ENCODE measurements at regions not wholly inside any gene's neighbourhood (a gene's known extent, or its start where the extent isn't known, plus 50 kb on each side); places are given as distances from the start of the nearest gene placed in this dataset.

- Histone ChIP-seq H3K79me2 (ENCODE audit: insufficient read depth, low read depth, low read length) (no peaks in the 10 kb centered on the region), H4K20me1 (ENCODE audit: insufficient read depth, low read length) (no peaks in the 10 kb centered on the region), H3K4me3 (ENCODE audit: low read depth, low read length, poor library complexity, severe bottlenecking) (no peak overlapping the region), H3K4me2 (ENCODE audit: low read length) (no peak overlapping the region), H3K9me3 (ENCODE audit: low read length) (no peaks in the 10 kb centered on the region), H3K4me1 (ENCODE audit: insufficient read depth, low read length, poor library complexity, severe bottlenecking) (no peaks in the 10 kb centered on the region), H2AFZ (ENCODE audit: low read length) (no peak overlapping the region), H3K36me3 (ENCODE audit: insufficient read depth, low read length) (no peaks in the 10 kb centered on the region), H3K9me2 (ENCODE audit: insufficient read depth, low read length) (no peaks in the 10 kb centered on the region), H3K27ac (ENCODE audit: low read depth, low read length, poor library complexity, severe bottlenecking) (no peak overlapping the region)
- TF ChIP-seq CTCF (conservative IDR thresholded peaks at IDR 0.05; ENCODE audit: low read length): no peak
- no peak for TF ChIP-seq EZH2phosphoT487 (IDR thresholded peaks at IDR 0.05; ENCODE audit: borderline replicate concordance, low read depth, low read length)
- ChIA-PET POLR2A (no interaction called here), CTCF (ENCODE audit: unreplicated experiment) (no interaction called here)
- intact Hi-C loops (cut with micrococcal nuclease; ENCODE audit: unreplicated experiment): no loop called here
- BruUV-seq (replicated peaks): no TSS peak
- no peak for DNase-seq (ENCODE audit: low spot score)
Measured at GRCh38 chrX:87878926-87879325, 361.3 kb downstream of the KLHL4 start.

- no peaks in the 10 kb centered on the region for H3K9me2 ChIP-seq (ENCODE audit: insufficient read depth, low read length)
- H2AFZ ChIP-seq (ENCODE audit: low read length): no peak overlapping the region
- H3K36me3 ChIP-seq (ENCODE audit: insufficient read depth, low read length): no peaks in the 10 kb centered on the region
- H3K79me2 ChIP-seq (ENCODE audit: insufficient read depth, low read depth, low read length): no peaks in the 10 kb centered on the region
- H3K4me3 ChIP-seq (ENCODE audit: low read depth, low read length, poor library complexity, severe bottlenecking): no peak overlapping the region
- no peaks in the 10 kb centered on the region for H3K4me1 ChIP-seq (ENCODE audit: insufficient read depth, low read length, poor library complexity, severe bottlenecking)
- POLR2A ChIA-PET: no interaction called here
- TF ChIP-seq EZH2phosphoT487 (IDR thresholded peaks at IDR 0.05; ENCODE audit: borderline replicate concordance, low read depth, low read length) (no peak), CTCF (conservative IDR thresholded peaks at IDR 0.05; ENCODE audit: low read length) (no peak)
- no peaks in the 10 kb centered on the region for H3K9me3 ChIP-seq (ENCODE audit: low read length)
- intact Hi-C loops (cut with micrococcal nuclease; ENCODE audit: unreplicated experiment): no loop called here
- DNase-seq (ENCODE audit: low spot score): no peak
- BruUV-seq (replicated peaks): no TSS peak
- H4K20me1 ChIP-seq (ENCODE audit: insufficient read depth, low read length): no peaks in the 10 kb centered on the region
- H3K27ac ChIP-seq (ENCODE audit: low read depth, low read length, poor library complexity, severe bottlenecking): no peak overlapping the region
- H3K4me2 ChIP-seq (ENCODE audit: low read length): no peak overlapping the region
- CTCF ChIA-PET (ENCODE audit: unreplicated experiment): no interaction called here
Measured at GRCh38 chrX:87890437-87890836, 372.8 kb downstream of the KLHL4 start.

DNA sequence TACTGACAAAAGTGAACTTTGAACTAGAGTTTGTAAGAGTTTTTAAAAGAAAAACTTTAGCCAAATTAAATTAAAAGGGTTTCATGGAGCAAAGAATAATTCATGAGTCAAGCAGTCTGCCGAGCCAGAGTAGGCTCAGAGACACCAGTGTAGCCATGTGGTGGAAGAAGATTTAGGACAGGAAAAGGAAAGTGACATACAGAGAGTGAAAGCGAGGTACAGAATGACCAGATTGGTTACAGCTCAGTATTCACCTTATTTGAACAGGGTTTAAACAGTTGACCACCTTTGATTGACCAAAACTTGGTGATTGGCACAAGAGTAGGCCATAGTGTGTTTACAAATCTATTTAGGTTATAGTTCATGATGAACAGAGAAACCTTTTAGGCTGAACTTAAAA lies 377.8 kb downstream of the KLHL4 start:
- Histone ChIP-seq H4K20me1 (ENCODE audit: insufficient read depth, low read length) (no peaks in the 10 kb centered on the region), H3K4me1 (ENCODE audit: insufficient read depth, low read length, poor library complexity, severe bottlenecking) (no peaks in the 10 kb centered on the region), H3K36me3 (ENCODE audit: insufficient read depth, low read length) (no peaks in the 10 kb centered on the region), H3K79me2 (ENCODE audit: insufficient read depth, low read depth, low read length) (no peaks in the 10 kb centered on the region), H3K4me2 (ENCODE audit: low read length) (no peak overlapping the region), H3K9me2 (ENCODE audit: insufficient read depth, low read length) (no peaks in the 10 kb centered on the region), H3K9me3 (ENCODE audit: low read length) (no peaks in the 10 kb centered on the region), H3K4me3 (ENCODE audit: low read depth, low read length, poor library complexity, severe bottlenecking) (no peak overlapping the region), H2AFZ (ENCODE audit: low read length) (no peak overlapping the region), H3K27ac (ENCODE audit: low read depth, low read length, poor library complexity, severe bottlenecking) (no peak overlapping the region)
- ChIA-PET POLR2A (no interaction called here), CTCF (ENCODE audit: unreplicated experiment) (no interaction called here)
- intact Hi-C loops (cut with micrococcal nuclease; ENCODE audit: unreplicated experiment): no loop called here
- DNase-seq (ENCODE audit: low spot score): no peak
- TF ChIP-seq CTCF (conservative IDR thresholded peaks at IDR 0.05; ENCODE audit: low read length) (no peak), EZH2phosphoT487 (IDR thresholded peaks at IDR 0.05; ENCODE audit: borderline replicate concordance, low read depth, low read length) (no peak)
- BruUV-seq (replicated peaks): no TSS peak

Data from OCI-LY7 (cell line).